AG04450 (cell line): ENCODE measurements at regions not wholly inside any gene's neighbourhood (a gene's known extent, or its start where the extent isn't known, plus 50 kb on each side); places are given as distances from the start of the nearest gene placed in this dataset.
A peak's percentile ranks its signal among the peaks of the same experiment; 100 is the strongest.

Experiments used
- CTCF ChIA-PET: fragments of 300-600, 350-600 bp; formaldehyde crosslinking; extraction: SDS; loops from one replicate; lab custom pipeline; 2022; ENCODE audit warnings: antibody characterized with exemption, inconsistent platforms; lab: Charles Lee
- POLR2A ChIA-PET: fragments of 350-600 bp; formaldehyde crosslinking; extraction: SDS; loops from one replicate; lab custom pipeline; 2021; ENCODE audit warnings: antibody characterized with exemption, inconsistent platforms; lab: Yijun Ruan, JAX
- DNase-seq: peaks from one replicate; pipeline ENCODE4 v3.0.0-alpha.2; 2011; ENCODE audit warnings: low read depth, low spot score
- H3K27ac ChIP-seq: one replicate; pipeline ENCODE4 v1.5.1; 2012; ENCODE audit warnings: low read depth, low read length, control low read depth
- H3K27me3 ChIP-seq: one replicate; pipeline ENCODE4 v1.6.0; 2012; ENCODE audit warnings: low read length; ENCODE audit not compliant: control insufficient read depth, insufficient read depth
- H3K4me3 ChIP-seq: 2 replicates; pipeline ENCODE4 v1.5.1; 2011; ENCODE audit warnings: mild to moderate bottlenecking, low read depth, low read length, control low read depth
- H3K9me3 ChIP-seq: 2 replicates; pipeline ENCODE4 v1.5.1; 2012; ENCODE audit warnings: low read length; ENCODE audit not compliant: control insufficient read depth, insufficient read depth
- TF ChIP-seq, protein P1 (sequence below): IDR thresholded peaks from 2 replicates; pipeline ENCODE4 v1.5.1; 2011; ENCODE audit warnings: low read depth, low read length, control low read depth, inconsistent platforms

- POLR2A ChIA-PET, result interaction anchor here (0.8 to 3.7 kb wide), 13 partner anchors 11 to 80 kb away, joined by 3 to 21 read pairs (median 5); no protein-coding TSS in a partner anchor
- no peaks in the 10 kb centered on the region for H3K27me3 ChIP-seq
- no peak for DNase-seq
- no peaks in the 10 kb centered on the region for H3K9me3 ChIP-seq
- peak overlapping the region; percentile 34 for H3K4me3 ChIP-seq
- TF ChIP-seq, protein P1, sequence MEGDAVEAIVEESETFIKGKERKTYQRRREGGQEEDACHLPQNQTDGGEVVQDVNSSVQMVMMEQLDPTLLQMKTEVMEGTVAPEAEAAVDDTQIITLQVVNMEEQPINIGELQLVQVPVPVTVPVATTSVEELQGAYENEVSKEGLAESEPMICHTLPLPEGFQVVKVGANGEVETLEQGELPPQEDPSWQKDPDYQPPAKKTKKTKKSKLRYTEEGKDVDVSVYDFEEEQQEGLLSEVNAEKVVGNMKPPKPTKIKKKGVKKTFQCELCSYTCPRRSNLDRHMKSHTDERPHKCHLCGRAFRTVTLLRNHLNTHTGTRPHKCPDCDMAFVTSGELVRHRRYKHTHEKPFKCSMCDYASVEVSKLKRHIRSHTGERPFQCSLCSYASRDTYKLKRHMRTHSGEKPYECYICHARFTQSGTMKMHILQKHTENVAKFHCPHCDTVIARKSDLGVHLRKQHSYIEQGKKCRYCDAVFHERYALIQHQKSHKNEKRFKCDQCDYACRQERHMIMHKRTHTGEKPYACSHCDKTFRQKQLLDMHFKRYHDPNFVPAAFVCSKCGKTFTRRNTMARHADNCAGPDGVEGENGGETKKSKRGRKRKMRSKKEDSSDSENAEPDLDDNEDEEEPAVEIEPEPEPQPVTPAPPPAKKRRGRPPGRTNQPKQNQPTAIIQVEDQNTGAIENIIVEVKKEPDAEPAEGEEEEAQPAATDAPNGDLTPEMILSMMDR, result peak; percentile 27; the same call in 1 of the 2 replicates
- H3K27ac ChIP-seq, result peak overlapping the region; percentile 98
- CTCF ChIA-PET, result interaction anchor here (0.6 to 2.6 kb wide), 9 partner anchors 10 to 104 kb away, joined by 3 to 12 read pairs (median 7); no protein-coding TSS in a partner anchor
Measured at GRCh38 chr2:237258116-237258515, 155.8 kb downstream of the COL6A3 start.

GRCh38 chr2:237258615-237259014, 155.3 kb downstream of the COL6A3 start:
- POLR2A ChIA-PET, result interaction anchor here (1.0 to 3.7 kb wide), 5 partner anchors 10 to 36 kb away, joined by 3 to 21 read pairs (median 11); no protein-coding TSS in a partner anchor
- H3K27ac ChIP-seq, result peak overlapping the region; percentile 79
- H3K4me3 ChIP-seq, result no peak overlapping the region
- H3K9me3 ChIP-seq, result no peaks in the 10 kb centered on the region
- no peaks in the 10 kb centered on the region for H3K27me3 ChIP-seq
- TF ChIP-seq, protein P1, result no peak
- CTCF ChIA-PET, result interaction anchor here (1.3 to 2.6 kb wide), 4 partner anchors 9 to 104 kb away, joined by 3 to 12 read pairs (median 7); no protein-coding TSS in a partner anchor
- no peak for DNase-seq

GRCh38 chr2:237259201-237259600, 154.8 kb downstream of the COL6A3 start:
- Histone ChIP-seq H3K4me3 (no peak overlapping the region), H3K27ac (peak overlapping the region; percentile 79), H3K9me3 (no peaks in the 10 kb centered on the region), H3K27me3 (no peaks in the 10 kb centered on the region)
- ChIA-PET POLR2A (interaction anchor here (1.2 to 3.7 kb wide), 2 partner anchors 12 to 23 kb away, joined by 4 to 11 read pairs; no protein-coding TSS in a partner anchor), CTCF (interaction anchor here (0.9 to 2.6 kb wide), 7 partner anchors 8 to 486 kb away, joined by 3 to 12 read pairs (median 3); no protein-coding TSS in a partner anchor)
- TF ChIP-seq, protein P1, result no peak
- no peak for DNase-seq

- Histone ChIP-seq H3K27ac (no peak overlapping the region), H3K9me3 (no peaks in the 10 kb centered on the region), H3K27me3 (no peaks in the 10 kb centered on the region), H3K4me3 (no peak overlapping the region)
- ChIA-PET CTCF (interaction anchor here (0.9 to 2.6 kb wide), 5 partner anchors 11 to 485 kb away, joined by 3 to 12 read pairs (median 3); no protein-coding TSS in a partner anchor), POLR2A (interaction anchor here (0.6 to 3.7 kb wide), 3 partner anchors 11 to 58 kb away, joined by 4 to 11 read pairs (median 6); no protein-coding TSS in a partner anchor)
- no peak for DNase-seq
- TF ChIP-seq, protein P1, result no peak
Measured at GRCh38 chr2:237260039-237260620, 153.8 kb downstream of the COL6A3 start.

GRCh38 chr2:237260686-237261085, 153.3 kb downstream of the COL6A3 start:
- H3K27ac ChIP-seq, result no peak overlapping the region
- TF ChIP-seq, protein P1, result no peak
- H3K4me3 ChIP-seq, result no peak overlapping the region
- no peaks in the 10 kb centered on the region for H3K9me3 ChIP-seq
- POLR2A ChIA-PET, result no interaction called here
- H3K27me3 ChIP-seq, result no peaks in the 10 kb centered on the region
- CTCF ChIA-PET, result interaction anchor here (1.2 kb wide), 1 partner anchor 311 kb away, joined by 3 read pairs; no protein-coding TSS in a partner anchor
- DNase-seq, result no peak
